Bronchial epithelial cell (primary cell): ENCODE measurements at regions not wholly inside any gene's neighbourhood (a gene's known extent, or its start where the extent isn't known, plus 50 kb on each side); places are given as distances from the start of the nearest gene placed in this dataset.

ENCODE experiments used
- DNase-seq: peaks from one replicate; pipeline ENCODE4 v3.0.0-alpha.2; 2010; ENCODE audit warnings: low read depth
- FAIRE-seq: peaks from 2 replicates; lab custom pipeline; 2011; peaks lifted over from hg19 to GRCh38; lab: Jason Lieb, UNC
- H3K27me3 ChIP-seq: 2 replicates; pipeline ENCODE4 v1.5.1; 2011; ENCODE audit warnings: low read length; ENCODE audit not compliant: control insufficient read depth, insufficient read depth
- H3K36me3 ChIP-seq: 2 replicates; pipeline ENCODE4 v1.5.1; 2011; ENCODE audit warnings: low read length; ENCODE audit not compliant: control insufficient read depth, insufficient read depth
- H3K4me3 ChIP-seq: 2 replicates; pipeline ENCODE4 v1.5.1; 2011; ENCODE audit warnings: mild to moderate bottlenecking, low read depth, low read length, control low read depth
- TF ChIP-seq, protein P1 (sequence below): IDR thresholded peaks from 2 replicates; pipeline ENCODE4 v1.5.1; 2011; ENCODE audit warnings: mild to moderate bottlenecking, moderate library complexity, low read length, control low read depth, inconsistent platforms; ENCODE audit not compliant: insufficient read depth, severe bottlenecking

- no peak for DNase-seq
- Histone ChIP-seq H3K36me3 (no peaks in the 10 kb centered on the region), H3K27me3 (no peaks in the 10 kb centered on the region), H3K4me3 (no peak overlapping the region)
- TF ChIP-seq, protein P1, sequence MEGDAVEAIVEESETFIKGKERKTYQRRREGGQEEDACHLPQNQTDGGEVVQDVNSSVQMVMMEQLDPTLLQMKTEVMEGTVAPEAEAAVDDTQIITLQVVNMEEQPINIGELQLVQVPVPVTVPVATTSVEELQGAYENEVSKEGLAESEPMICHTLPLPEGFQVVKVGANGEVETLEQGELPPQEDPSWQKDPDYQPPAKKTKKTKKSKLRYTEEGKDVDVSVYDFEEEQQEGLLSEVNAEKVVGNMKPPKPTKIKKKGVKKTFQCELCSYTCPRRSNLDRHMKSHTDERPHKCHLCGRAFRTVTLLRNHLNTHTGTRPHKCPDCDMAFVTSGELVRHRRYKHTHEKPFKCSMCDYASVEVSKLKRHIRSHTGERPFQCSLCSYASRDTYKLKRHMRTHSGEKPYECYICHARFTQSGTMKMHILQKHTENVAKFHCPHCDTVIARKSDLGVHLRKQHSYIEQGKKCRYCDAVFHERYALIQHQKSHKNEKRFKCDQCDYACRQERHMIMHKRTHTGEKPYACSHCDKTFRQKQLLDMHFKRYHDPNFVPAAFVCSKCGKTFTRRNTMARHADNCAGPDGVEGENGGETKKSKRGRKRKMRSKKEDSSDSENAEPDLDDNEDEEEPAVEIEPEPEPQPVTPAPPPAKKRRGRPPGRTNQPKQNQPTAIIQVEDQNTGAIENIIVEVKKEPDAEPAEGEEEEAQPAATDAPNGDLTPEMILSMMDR, result no peak
- FAIRE-seq, result no peak
These were observed 207.7 kb upstream of the BMPER start for GRCh38 chr7:33697616-33698015.

DNA sequence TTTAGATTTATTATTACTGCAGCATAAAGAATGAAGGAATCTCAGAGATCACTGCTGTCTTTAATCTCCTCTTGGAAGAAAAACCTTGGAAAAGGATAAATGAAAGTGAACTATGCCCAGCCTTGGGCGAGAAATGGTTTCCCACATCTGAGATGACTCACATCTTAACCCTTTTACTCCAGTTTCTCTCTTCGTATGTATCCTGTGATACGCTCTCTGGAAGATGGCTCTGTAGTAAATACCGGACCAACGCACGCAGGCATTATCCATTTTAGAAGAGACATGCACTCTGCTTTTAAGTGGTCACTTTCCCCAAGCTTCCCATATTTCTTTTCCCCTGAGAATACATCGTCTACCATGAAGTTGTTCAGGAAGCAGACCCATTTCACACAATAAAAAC lies 207.3 kb upstream of the BMPER start:
- no peak overlapping the region for H3K4me3 ChIP-seq
- no peaks in the 10 kb centered on the region for H3K27me3 ChIP-seq
- H3K36me3 ChIP-seq, result no peaks in the 10 kb centered on the region
- TF ChIP-seq, protein P1, result no peak
- no peak for FAIRE-seq
- DNase-seq, result no peak

GRCh38 chr7:33698692-33699128 lies 206.6 kb upstream of the BMPER start:
- no peaks in the 10 kb centered on the region for H3K36me3 ChIP-seq
- DNase-seq (no peak), FAIRE-seq (no peak)
- H3K27me3 ChIP-seq, result no peaks in the 10 kb centered on the region
- no peak overlapping the region for H3K4me3 ChIP-seq
- TF ChIP-seq, protein P1, result no peak

DNA sequence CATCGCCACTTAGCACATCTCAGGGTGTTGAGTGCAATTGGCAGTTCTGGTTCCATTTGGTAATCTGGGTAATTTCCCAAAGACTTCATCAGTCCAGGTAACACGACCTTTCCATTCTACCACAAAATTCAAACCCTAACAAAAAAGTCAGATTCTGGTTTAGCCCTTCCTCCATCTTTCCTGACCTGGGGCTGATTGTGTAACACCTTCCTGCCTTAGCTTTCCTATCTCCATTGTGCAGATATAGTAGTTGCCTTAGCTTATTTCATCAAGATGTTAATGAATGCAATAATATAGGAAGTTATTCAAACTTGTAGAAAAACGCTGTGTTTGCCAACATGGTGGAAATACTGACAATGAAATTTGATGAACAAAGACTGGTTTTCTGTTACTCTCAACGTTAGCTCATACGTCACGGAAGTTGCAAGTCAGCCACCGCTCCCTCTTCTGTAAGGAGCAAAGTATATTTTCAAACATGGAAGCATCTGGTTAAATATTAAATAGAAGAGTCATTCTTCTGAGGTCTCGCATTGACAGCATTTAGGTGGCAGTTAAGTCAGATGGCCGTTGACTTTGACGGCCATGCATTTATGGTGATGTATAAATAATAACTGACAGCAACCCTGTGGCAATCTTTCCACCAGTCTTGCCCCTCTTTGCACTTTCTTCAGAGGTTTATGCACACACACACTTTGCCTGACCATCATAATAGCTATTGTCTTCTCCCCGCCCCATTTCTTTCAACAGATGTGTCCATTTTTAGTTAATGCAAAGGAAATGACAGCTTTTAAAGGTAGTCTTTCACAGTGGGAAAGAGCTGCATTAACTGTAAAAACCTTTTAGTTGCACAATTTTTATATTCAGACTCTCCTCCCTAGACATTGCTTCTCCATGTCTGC lies 205.1 kb upstream of the BMPER start:
- no peaks in the 10 kb centered on the region for H3K27me3 ChIP-seq
- no peak for DNase-seq
- TF ChIP-seq, protein P1, result no peak
- H3K36me3 ChIP-seq, result no peaks in the 10 kb centered on the region
- no peak overlapping the region for H3K4me3 ChIP-seq
- no peak for FAIRE-seq

GRCh38 chr7:33701189-33701740 lies 204.1 kb upstream of the BMPER start:
- TF ChIP-seq, protein P1, result no peak
- Histone ChIP-seq H3K27me3 (no peaks in the 10 kb centered on the region), H3K36me3 (no peaks in the 10 kb centered on the region), H3K4me3 (no peak overlapping the region)
- FAIRE-seq (peak; percentile 60), DNase-seq (no peak)
